SH-SY5Y (cell line): ENCODE measurements at regions not wholly inside any gene's neighbourhood (a gene's known extent, or its start where the extent isn't known, plus 50 kb on each side); places are given as distances from the start of the nearest gene placed in this dataset.

Experiments used
- GATA2 ChIP-seq: IDR thresholded peaks from 2 replicates; pipeline ENCODE4 v1.6.1; 2011; ENCODE audit warnings: mild to moderate bottlenecking, low read depth, low read length
- GATA3 ChIP-seq: IDR thresholded peaks from 2 replicates; pipeline ENCODE4 v1.6.1; 2011; ENCODE audit warnings: low read depth, mild to moderate bottlenecking, low read length, moderate library complexity

DNA sequence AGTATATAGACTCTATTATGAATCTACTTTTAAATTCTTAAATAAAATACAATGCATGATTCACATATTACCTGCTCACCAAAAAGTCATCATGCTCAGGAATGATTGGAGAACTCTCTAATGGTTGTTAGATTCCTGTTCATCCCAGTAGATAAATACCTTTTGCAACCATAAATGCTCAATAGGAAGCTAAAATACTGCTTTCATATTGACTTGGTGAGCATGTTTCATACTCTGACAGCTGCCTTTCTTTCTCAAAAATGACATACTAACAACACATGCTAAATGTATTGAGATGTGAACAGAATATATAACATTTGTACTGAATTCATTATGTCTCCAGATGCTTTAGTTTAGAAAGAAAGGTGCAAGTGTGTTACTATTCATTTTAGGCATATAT lies 79.6 kb upstream of the SLCO6A1 start:
- TF ChIP-seq GATA2 (no peak), GATA3 (no peak)
